ENCODE measurements at regions not wholly inside any gene's neighbourhood (a gene's known extent, or its start where the extent isn't known, plus 50 kb on each side); places are given as distances from the start of the nearest gene placed in this dataset.

- H3K9ac ChIP-seq (ENCODE audit: insufficient read depth in 1 of 2, low read length in 2 of 2) = no peak overlapping the region
- no peak for TF ChIP-seq CTCF (IDR thresholded peaks at IDR 0.05; ENCODE audit: control extremely low read depth, extremely low read depth)
- no peaks in the 10 kb centered on the region for H3K9me3 ChIP-seq (ENCODE audit: control insufficient read depth in 4 of 4, insufficient read depth in 3 of 4, low read length in 3 of 4)
- no peaks in the 10 kb centered on the region for H3K4me1 ChIP-seq (ENCODE audit: control insufficient read depth in 5 of 5, insufficient read depth in 5 of 5, low read length in 5 of 5)
- no peak overlapping the region for H3K27ac ChIP-seq (ENCODE audit: low read depth in 1 of 2, low read length in 1 of 2)
- DNase-seq (peak in 1 of 3 donors; percentile 52), ATAC-seq (ENCODE audit: insufficient read depth, low FRiP score) (no peak)
- no peaks in the 10 kb centered on the region for H3K27me3 ChIP-seq (ENCODE audit: control insufficient read depth in 3 of 3, insufficient read depth in 3 of 3, low read length in 2 of 3)
- no peaks in the 10 kb centered on the region for H3K36me3 ChIP-seq (ENCODE audit: control insufficient read depth in 4 of 4, insufficient read depth in 4 of 4, low read length in 4 of 4)
- WGBS, 2 donors = 33 to 41% methylated on average over 1 of the region's 1 CpG
- no peak overlapping the region for H3K4me3 ChIP-seq
These were observed 469.8 kb upstream of the SEL1L start for GRCh38 chr14:82003426-82003825.

GRCh38 chr14:82009076-82009475 is 475.4 kb upstream of the SEL1L start:
- WGBS, 2 donors = 15% methylated on average over 3 of the region's 3 CpGs
- ATAC-seq (ENCODE audit: insufficient read depth, low FRiP score) = no peak

GRCh38 chr14:82009993-82010392 is 476.3 kb upstream of the SEL1L start:
- WGBS, 2 donors = 81 to 94% methylated on average over 2 of the region's 2 CpGs
- peaks cover 0 to 5% (median 2%) of the 10 kb centered on the region in 4 donors for H3K9me3 ChIP-seq (ENCODE audit: control insufficient read depth in 4 of 4, insufficient read depth in 3 of 4, low read length in 3 of 4)
- no peaks in the 10 kb centered on the region for H3K4me1 ChIP-seq (ENCODE audit: control insufficient read depth in 5 of 5, insufficient read depth in 5 of 5, low read length in 5 of 5)
- no peak for DNase-seq
- no peak for ATAC-seq (ENCODE audit: insufficient read depth, low FRiP score)
- H3K9ac ChIP-seq (ENCODE audit: insufficient read depth in 1 of 2, low read length in 2 of 2) = no peak overlapping the region
- H3K4me3 ChIP-seq = no peak overlapping the region
- no peak overlapping the region for H3K27ac ChIP-seq (ENCODE audit: low read depth in 1 of 2, low read length in 1 of 2)
- no peak for TF ChIP-seq CTCF (IDR thresholded peaks at IDR 0.05; ENCODE audit: control extremely low read depth, extremely low read depth)
- no peaks in the 10 kb centered on the region for H3K27me3 ChIP-seq (ENCODE audit: control insufficient read depth in 3 of 3, insufficient read depth in 3 of 3, low read length in 2 of 3)
- no peaks in the 10 kb centered on the region for H3K36me3 ChIP-seq (ENCODE audit: control insufficient read depth in 4 of 4, insufficient read depth in 4 of 4, low read length in 4 of 4)

More at GRCh38 chr14:82009076-82009475, 475.4 kb upstream of the SEL1L start:
- Histone ChIP-seq H3K9me3 (ENCODE audit: control insufficient read depth in 4 of 4, insufficient read depth in 3 of 4, low read length in 3 of 4) (peaks cover 0 to 5% (median 2%) of the 10 kb centered on the region in 4 donors), H3K27ac (ENCODE audit: low read depth in 1 of 2, low read length in 1 of 2) (no peak overlapping the region), H3K36me3 (ENCODE audit: control insufficient read depth in 4 of 4, insufficient read depth in 4 of 4, low read length in 4 of 4) (no peaks in the 10 kb centered on the region), H3K27me3 (ENCODE audit: control insufficient read depth in 3 of 3, insufficient read depth in 3 of 3, low read length in 2 of 3) (no peaks in the 10 kb centered on the region), H3K4me3 (no peak overlapping the region), H3K9ac (ENCODE audit: insufficient read depth in 1 of 2, low read length in 2 of 2) (no peak overlapping the region), H3K4me1 (ENCODE audit: control insufficient read depth in 5 of 5, insufficient read depth in 5 of 5, low read length in 5 of 5) (no peaks in the 10 kb centered on the region)
- no peak for DNase-seq
- no peak for TF ChIP-seq CTCF (IDR thresholded peaks at IDR 0.05; ENCODE audit: control extremely low read depth, extremely low read depth)

- Histone ChIP-seq H3K4me1 (ENCODE audit: control insufficient read depth in 5 of 5, insufficient read depth in 5 of 5, low read length in 5 of 5) (no peaks in the 10 kb centered on the region), H3K9ac (ENCODE audit: insufficient read depth in 1 of 2, low read length in 2 of 2) (no peak overlapping the region), H3K9me3 (ENCODE audit: control insufficient read depth in 4 of 4, insufficient read depth in 3 of 4, low read length in 3 of 4) (peaks cover 0 to 5% (median 2%) of the 10 kb centered on the region in 4 donors), H3K36me3 (ENCODE audit: control insufficient read depth in 4 of 4, insufficient read depth in 4 of 4, low read length in 4 of 4) (no peaks in the 10 kb centered on the region), H3K4me3 (no peak overlapping the region), H3K27ac (ENCODE audit: low read depth in 1 of 2, low read length in 1 of 2) (no peak overlapping the region), H3K27me3 (ENCODE audit: control insufficient read depth in 3 of 3, insufficient read depth in 3 of 3, low read length in 2 of 3) (no peaks in the 10 kb centered on the region)
- TF ChIP-seq CTCF (IDR thresholded peaks at IDR 0.05; ENCODE audit: control extremely low read depth, extremely low read depth) = no peak
- ATAC-seq (ENCODE audit: insufficient read depth, low FRiP score) = no peak
- 97% methylated on average over 3 of the region's 3 CpGs for WGBS, 2 donors
- DNase-seq = no peak
These were observed 477.8 kb upstream of the SEL1L start for GRCh38 chr14:82011460-82011859.
